Body of pancreas (tissue), 4 donors: ENCODE measurements at regions not wholly inside any gene's neighbourhood (a gene's known extent, or its start where the extent isn't known, plus 50 kb on each side); places are given as distances from the start of the nearest gene placed in this dataset.

ENCODE experiments used
- CTCF ChIP-seq, 7 experiments: fragments of 450-650 bp in 4 of 7; fragments of 200-600 bp in 3 of 7; sonication (generic) in 3 of 7; IDR thresholded peaks; one replicate each; pipeline ENCODE4 v1.5.1; 2016 to 2019; ENCODE audit warnings: antibody characterized with exemption in 7 of 7
- POLR2A ChIP-seq, 3 donors: fragments of 450-650 bp; IDR thresholded peaks; one replicate each; pipeline ENCODE4 v1.6.1; 2016; ENCODE audit warnings: antibody characterized with exemption in 3 of 3, mild to moderate bottlenecking in 2 of 3

GRCh38 chr15:92327033-92327432 is 66.6 kb upstream of the ST8SIA2 start:
- TF ChIP-seq CTCF (IDR thresholded peaks at IDR 0.05) (no peak), POLR2A (IDR thresholded peaks at IDR 0.05) (no peak)
